Ovary (tissue), 3 donors: ENCODE measurements at regions not wholly inside any gene's neighbourhood (a gene's known extent, or its start where the extent isn't known, plus 50 kb on each side); places are given as distances from the start of the nearest gene placed in this dataset.

Experiments
- POLR2A ChIP-seq: fragments of 450-650 bp; IDR thresholded peaks from one replicate; pipeline ENCODE4 v1.6.1; 2017; ENCODE audit warnings: antibody characterized with exemption, mild to moderate bottlenecking, moderate library complexity
- TF ChIP-seq, protein P1 (sequence below), 3 donors: fragments of 450-650 bp in 2 of 3; fragments of 200-600 bp in 1 of 3; IDR thresholded peaks; one replicate each; pipeline versions ENCODE4 v1.5.1 to v1.8.0; 2016 to 2022; ENCODE audit warnings: antibody characterized with exemption in 3 of 3, mild to moderate bottlenecking in 1 of 3
- donor health status: DM: no; HTN: no; CAD: no.

GRCh38 chr18:78911751-78912283 is 67.8 kb upstream of the SALL3 start:
- no peak for TF ChIP-seq POLR2A
- TF ChIP-seq, protein P1, sequence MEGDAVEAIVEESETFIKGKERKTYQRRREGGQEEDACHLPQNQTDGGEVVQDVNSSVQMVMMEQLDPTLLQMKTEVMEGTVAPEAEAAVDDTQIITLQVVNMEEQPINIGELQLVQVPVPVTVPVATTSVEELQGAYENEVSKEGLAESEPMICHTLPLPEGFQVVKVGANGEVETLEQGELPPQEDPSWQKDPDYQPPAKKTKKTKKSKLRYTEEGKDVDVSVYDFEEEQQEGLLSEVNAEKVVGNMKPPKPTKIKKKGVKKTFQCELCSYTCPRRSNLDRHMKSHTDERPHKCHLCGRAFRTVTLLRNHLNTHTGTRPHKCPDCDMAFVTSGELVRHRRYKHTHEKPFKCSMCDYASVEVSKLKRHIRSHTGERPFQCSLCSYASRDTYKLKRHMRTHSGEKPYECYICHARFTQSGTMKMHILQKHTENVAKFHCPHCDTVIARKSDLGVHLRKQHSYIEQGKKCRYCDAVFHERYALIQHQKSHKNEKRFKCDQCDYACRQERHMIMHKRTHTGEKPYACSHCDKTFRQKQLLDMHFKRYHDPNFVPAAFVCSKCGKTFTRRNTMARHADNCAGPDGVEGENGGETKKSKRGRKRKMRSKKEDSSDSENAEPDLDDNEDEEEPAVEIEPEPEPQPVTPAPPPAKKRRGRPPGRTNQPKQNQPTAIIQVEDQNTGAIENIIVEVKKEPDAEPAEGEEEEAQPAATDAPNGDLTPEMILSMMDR (IDR thresholded peaks at IDR 0.05), result no peak
